ENCODE measurements at regions not wholly inside any gene's neighbourhood (a gene's known extent, or its start where the extent isn't known, plus 50 kb on each side); places are given as distances from the start of the nearest gene placed in this dataset.

DNA sequence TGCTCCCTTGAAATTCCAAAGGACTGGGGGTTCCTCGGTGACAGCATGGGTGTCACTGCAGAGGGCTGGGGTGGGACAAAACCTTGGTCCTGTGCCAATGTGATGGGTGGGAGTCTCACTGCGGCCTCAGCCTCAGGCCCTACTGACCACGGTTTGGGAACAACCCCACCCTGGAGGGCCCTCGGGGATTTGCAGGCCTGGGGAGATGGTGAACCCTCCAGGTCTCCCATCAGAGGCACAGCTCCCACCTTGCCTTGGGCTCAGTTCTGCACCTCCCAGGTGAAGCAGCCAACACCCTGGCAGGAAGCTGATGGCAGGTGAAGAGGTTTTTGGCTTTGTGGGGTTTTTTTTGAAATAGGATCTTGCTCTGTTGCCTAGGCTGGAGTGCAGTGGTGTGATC, 286.8 kb downstream of the PBX3 start:
- TF ChIP-seq EZH2 (IDR thresholded peaks at IDR 0.05; ENCODE audit: low read depth): no peak
- TF ChIP-seq, protein P1, sequence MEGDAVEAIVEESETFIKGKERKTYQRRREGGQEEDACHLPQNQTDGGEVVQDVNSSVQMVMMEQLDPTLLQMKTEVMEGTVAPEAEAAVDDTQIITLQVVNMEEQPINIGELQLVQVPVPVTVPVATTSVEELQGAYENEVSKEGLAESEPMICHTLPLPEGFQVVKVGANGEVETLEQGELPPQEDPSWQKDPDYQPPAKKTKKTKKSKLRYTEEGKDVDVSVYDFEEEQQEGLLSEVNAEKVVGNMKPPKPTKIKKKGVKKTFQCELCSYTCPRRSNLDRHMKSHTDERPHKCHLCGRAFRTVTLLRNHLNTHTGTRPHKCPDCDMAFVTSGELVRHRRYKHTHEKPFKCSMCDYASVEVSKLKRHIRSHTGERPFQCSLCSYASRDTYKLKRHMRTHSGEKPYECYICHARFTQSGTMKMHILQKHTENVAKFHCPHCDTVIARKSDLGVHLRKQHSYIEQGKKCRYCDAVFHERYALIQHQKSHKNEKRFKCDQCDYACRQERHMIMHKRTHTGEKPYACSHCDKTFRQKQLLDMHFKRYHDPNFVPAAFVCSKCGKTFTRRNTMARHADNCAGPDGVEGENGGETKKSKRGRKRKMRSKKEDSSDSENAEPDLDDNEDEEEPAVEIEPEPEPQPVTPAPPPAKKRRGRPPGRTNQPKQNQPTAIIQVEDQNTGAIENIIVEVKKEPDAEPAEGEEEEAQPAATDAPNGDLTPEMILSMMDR (conservative IDR thresholded peaks at IDR 0.05): no peak
